SU-DHL-6 (cell line): ENCODE measurements at regions not wholly inside any gene's neighbourhood (a gene's known extent, or its start where the extent isn't known, plus 50 kb on each side); places are given as distances from the start of the nearest gene placed in this dataset.

Source experiments
- H2AFZ ChIP-seq: fragments of 200-600 bp; sonication (generic); 2 replicates; pipeline ENCODE4 v1.6.1; 2014; ENCODE audit warnings: low read depth, mild to moderate bottlenecking, moderate library complexity, mixed read lengths, antibody characterized with exemption, low read length; ENCODE audit not compliant: severe bottlenecking
- H3F3A ChIP-seq: fragments of 200-600 bp; shearing (Covaris generic); 2 replicates; pipeline ENCODE4 v1.6.0; 2016; ENCODE audit warnings: antibody characterized with exemption, mild to moderate bottlenecking; ENCODE audit not compliant: insufficient read depth
- H3K27ac ChIP-seq: fragments of 200-600 bp; sonication (generic); 2 replicates; pipeline ENCODE4 v1.5.1; 2016; ENCODE audit warnings: low read depth, mild to moderate bottlenecking, low read length, moderate library complexity, mixed read lengths
- H3K27me3 ChIP-seq: fragments of 200-600 bp; sonication (generic), shearing (Covaris generic); 2 replicates; pipeline ENCODE4 v1.6.0; 2014; ENCODE audit warnings: mild to moderate bottlenecking, low read length
- H3K36me3 ChIP-seq: fragments of 200-600 bp; sonication (generic); 2 replicates; pipeline ENCODE4 v1.6.1; 2014; ENCODE audit warnings: mild to moderate bottlenecking, low read length, mixed read lengths
- H3K4me2 ChIP-seq: fragments of 300-600, 200-600 bp; shearing (Covaris generic), sonication (generic); 2 replicates; pipeline ENCODE4 v1.6.0; 2014; ENCODE audit warnings: low read length, low read depth, mild to moderate bottlenecking; ENCODE audit not compliant: poor library complexity, severe bottlenecking
- H3K4me3 ChIP-seq: fragments of 200-600 bp; sonication (generic); 2 replicates; pipeline ENCODE4 v1.5.1; 2014; ENCODE audit warnings: antibody characterized with exemption, low read length, mild to moderate bottlenecking, mixed read lengths; ENCODE audit not compliant: insufficient read depth, poor library complexity, severe bottlenecking
- H3K79me2 ChIP-seq: fragments of 200-600 bp; sonication (generic); 2 replicates; pipeline ENCODE4 v1.6.1; 2014; ENCODE audit warnings: mild to moderate bottlenecking, low read length, moderate library complexity; ENCODE audit not compliant: insufficient read depth
- H3K9ac ChIP-seq: fragments of 200-600 bp; sonication (generic); 2 replicates; pipeline ENCODE4 v1.7.0; 2014; ENCODE audit warnings: mild to moderate bottlenecking, low read length
- H3K9me2 ChIP-seq: fragments of 200-600 bp; sonication (generic); replicated peaks from 2 replicates; pipeline ENCODE4 v1.6.1; 2014; ENCODE audit warnings: low read length; ENCODE audit not compliant: insufficient read depth
- H3K9me3 ChIP-seq: fragments of 200-600 bp; sonication (generic); 2 replicates; pipeline ENCODE4 v1.6.1; 2014; ENCODE audit warnings: low read length, mixed read lengths; ENCODE audit not compliant: insufficient read depth
- H4K20me1 ChIP-seq: fragments of 200-600 bp; sonication (generic); 2 replicates; pipeline ENCODE4 v1.6.1; 2014; ENCODE audit warnings: low read depth, mild to moderate bottlenecking, antibody characterized with exemption, low read length, moderate library complexity, mixed read lengths
- CTCF ChIP-seq: fragments of 200-600 bp; sonication (generic); IDR thresholded peaks from one replicate; pipeline ENCODE4 v1.5.1; 2017; ENCODE audit warnings: antibody characterized with exemption, mild to moderate bottlenecking, low read length, moderate library complexity; ENCODE audit not compliant: insufficient read depth, poor library complexity, severe bottlenecking
- EZH2phosphoT487 ChIP-seq: fragments of 200-600 bp; sonication (generic), shearing (Covaris generic); conservative IDR thresholded peaks from 2 replicates; pipeline ENCODE4 v1.6.1; 2018; ENCODE audit warnings: mild to moderate bottlenecking, antibody characterized with exemption, low read length, moderate library complexity, mixed read lengths

GRCh38 chr20:19009081-19009688 is 195.6 kb downstream of the SCP2D1 start:
- no peaks in the 10 kb centered on the region for H3K27me3 ChIP-seq
- H3K9ac ChIP-seq: no peak overlapping the region
- H3K9me3 ChIP-seq: no peaks in the 10 kb centered on the region
- no peak overlapping the region for H2AFZ ChIP-seq
- H4K20me1 ChIP-seq: no peaks in the 10 kb centered on the region
- H3K4me3 ChIP-seq: no peak overlapping the region
- TF ChIP-seq CTCF (no peak), EZH2phosphoT487 (no peak)
- no peaks in the 10 kb centered on the region for H3K79me2 ChIP-seq
- no peak overlapping the region for H3K4me2 ChIP-seq
- no peaks in the 10 kb centered on the region for H3F3A ChIP-seq
- no peaks in the 10 kb centered on the region for H3K9me2 ChIP-seq
- no peak overlapping the region for H3K27ac ChIP-seq
- no peaks in the 10 kb centered on the region for H3K36me3 ChIP-seq

- Histone ChIP-seq H3K27ac (no peak overlapping the region), H3K9me2 (no peaks in the 10 kb centered on the region), H3K9me3 (no peaks in the 10 kb centered on the region), H3K9ac (no peak overlapping the region), H3K79me2 (no peaks in the 10 kb centered on the region), H3K27me3 (no peaks in the 10 kb centered on the region), H4K20me1 (no peaks in the 10 kb centered on the region), H3K36me3 (no peaks in the 10 kb centered on the region), H3F3A (no peaks in the 10 kb centered on the region), H3K4me2 (no peak overlapping the region), H2AFZ (no peak overlapping the region), H3K4me3 (no peak overlapping the region)
- TF ChIP-seq EZH2phosphoT487 (no peak), CTCF (no peak)
Observed at GRCh38 chr20:19012676-19013075, 199.1 kb downstream of the SCP2D1 start.

- TF ChIP-seq CTCF (no peak), EZH2phosphoT487 (no peak)
- Histone ChIP-seq H3K9ac (no peak overlapping the region), H4K20me1 (no peaks in the 10 kb centered on the region), H3K4me2 (no peak overlapping the region), H3K9me2 (no peaks in the 10 kb centered on the region), H3K27ac (no peak overlapping the region), H3K9me3 (no peaks in the 10 kb centered on the region), H3K27me3 (no peaks in the 10 kb centered on the region), H3K4me3 (no peak overlapping the region), H3F3A (no peaks in the 10 kb centered on the region), H2AFZ (no peak overlapping the region), H3K79me2 (no peaks in the 10 kb centered on the region), H3K36me3 (no peaks in the 10 kb centered on the region)
Observed at GRCh38 chr20:19013907-19014306, 198.5 kb upstream of the SLC24A3 start.
